ENCODE measurements at regions not wholly inside any gene's neighbourhood (a gene's known extent, or its start where the extent isn't known, plus 50 kb on each side); places are given as distances from the start of the nearest gene placed in this dataset.

- Mint-ChIP-seq H3K27me3 (no peaks in the 10 kb centered on the region), H3K9me3 (peaks cover 6% of the 10 kb centered on the region), H3K4me1 (no peaks in the 10 kb centered on the region), H3K36me3 (ENCODE audit: insufficient read depth) (no peaks in the 10 kb centered on the region), H3K27ac (ENCODE audit: low read depth) (no peak overlapping the region), H3K4me3 (no peak overlapping the region)
- no peak for ATAC-seq (replicated peaks; ENCODE audit: extremely low read depth, poor library complexity, severe bottlenecking)
- no peak for DNase-seq (ENCODE audit: low spot score in 2 of 2)
These were observed 1426.9 kb downstream of the AACS start for GRCh38 chr12:126492181-126492580.

- H3K27ac Mint-ChIP-seq (ENCODE audit: low read depth), result no peak overlapping the region
- H3K9me3 Mint-ChIP-seq, result peaks cover 6% of the 10 kb centered on the region
- H3K4me1 Mint-ChIP-seq, result no peaks in the 10 kb centered on the region
- ATAC-seq (replicated peaks; ENCODE audit: extremely low read depth, poor library complexity, severe bottlenecking) (no peak), DNase-seq (ENCODE audit: low spot score in 2 of 2) (no peak)
- no peaks in the 10 kb centered on the region for H3K27me3 Mint-ChIP-seq
- no peaks in the 10 kb centered on the region for H3K36me3 Mint-ChIP-seq (ENCODE audit: insufficient read depth)
- no peak overlapping the region for H3K4me3 Mint-ChIP-seq
These were observed 1428.3 kb downstream of the AACS start for GRCh38 chr12:126493366-126494108.

GRCh38 chr12:126496201-126496600 is 1431.0 kb downstream of the AACS start:
- H3K27me3 Mint-ChIP-seq, result no peaks in the 10 kb centered on the region
- H3K36me3 Mint-ChIP-seq (ENCODE audit: insufficient read depth), result no peaks in the 10 kb centered on the region
- H3K9me3 Mint-ChIP-seq, result no peaks in the 10 kb centered on the region
- ATAC-seq (replicated peaks; ENCODE audit: extremely low read depth, poor library complexity, severe bottlenecking) (no peak), DNase-seq (ENCODE audit: low spot score in 2 of 2) (no peak)
- H3K4me1 Mint-ChIP-seq, result no peaks in the 10 kb centered on the region
- no peak overlapping the region for H3K4me3 Mint-ChIP-seq
- no peak overlapping the region for H3K27ac Mint-ChIP-seq (ENCODE audit: low read depth)

- Mint-ChIP-seq H3K9me3 (peaks cover 14% of the 10 kb centered on the region), H3K27ac (ENCODE audit: low read depth) (no peak overlapping the region), H3K36me3 (ENCODE audit: insufficient read depth) (no peaks in the 10 kb centered on the region), H3K4me1 (no peaks in the 10 kb centered on the region), H3K4me3 (no peak overlapping the region), H3K27me3 (no peaks in the 10 kb centered on the region)
- DNase-seq (ENCODE audit: low spot score in 2 of 2) (no peak), ATAC-seq (replicated peaks; ENCODE audit: extremely low read depth, poor library complexity, severe bottlenecking) (no peak)
These were observed 1441.4 kb downstream of the AACS start for GRCh38 chr12:126506426-126507182.

- no peaks in the 10 kb centered on the region for H3K27me3 Mint-ChIP-seq
These were observed 1442.0 kb downstream of the AACS start for GRCh38 chr12:126507231-126507630.

GRCh38 chr12:126509572-126509971 is 1444.3 kb downstream of the AACS start:
- Mint-ChIP-seq H3K36me3 (ENCODE audit: insufficient read depth) (no peaks in the 10 kb centered on the region), H3K9me3 (peaks cover 14% of the 10 kb centered on the region), H3K27ac (ENCODE audit: low read depth) (no peak overlapping the region), H3K27me3 (no peaks in the 10 kb centered on the region), H3K4me1 (no peaks in the 10 kb centered on the region), H3K4me3 (no peak overlapping the region)
- DNase-seq (ENCODE audit: low spot score in 2 of 2) (no peak), ATAC-seq (replicated peaks; ENCODE audit: extremely low read depth, poor library complexity, severe bottlenecking) (no peak)

More at GRCh38 chr12:126507231-126507630, 1442.0 kb downstream of the AACS start:
- H3K9me3 Mint-ChIP-seq, result peaks cover 14% of the 10 kb centered on the region
- H3K36me3 Mint-ChIP-seq (ENCODE audit: insufficient read depth), result no peaks in the 10 kb centered on the region
- H3K4me1 Mint-ChIP-seq, result no peaks in the 10 kb centered on the region
- no peak for ATAC-seq (replicated peaks; ENCODE audit: extremely low read depth, poor library complexity, severe bottlenecking)
- H3K4me3 Mint-ChIP-seq, result no peak overlapping the region
- DNase-seq (ENCODE audit: low spot score in 2 of 2), result no peak
- H3K27ac Mint-ChIP-seq (ENCODE audit: low read depth), result no peak overlapping the region

GRCh38 chr12:126510630-126511029 is 1445.4 kb downstream of the AACS start:
- Mint-ChIP-seq H3K4me1 (no peaks in the 10 kb centered on the region), H3K27me3 (no peaks in the 10 kb centered on the region), H3K27ac (ENCODE audit: low read depth) (no peak overlapping the region), H3K9me3 (peaks cover 14% of the 10 kb centered on the region), H3K4me3 (no peak overlapping the region), H3K36me3 (ENCODE audit: insufficient read depth) (no peaks in the 10 kb centered on the region)
- DNase-seq (ENCODE audit: low spot score in 2 of 2), result no peak
- ATAC-seq (replicated peaks; ENCODE audit: extremely low read depth, poor library complexity, severe bottlenecking), result no peak

GRCh38 chr12:126512916-126513913 is 1448.0 kb downstream of the AACS start:
- ATAC-seq (replicated peaks; ENCODE audit: extremely low read depth, poor library complexity, severe bottlenecking) (no peak), DNase-seq (ENCODE audit: low spot score in 2 of 2) (no peak)
- Mint-ChIP-seq H3K36me3 (ENCODE audit: insufficient read depth) (no peaks in the 10 kb centered on the region), H3K27ac (ENCODE audit: low read depth) (no peak overlapping the region), H3K27me3 (no peaks in the 10 kb centered on the region), H3K4me3 (no peak overlapping the region), H3K4me1 (no peaks in the 10 kb centered on the region), H3K9me3 (no peaks in the 10 kb centered on the region)

- Mint-ChIP-seq H3K9me3 (no peaks in the 10 kb centered on the region), H3K36me3 (ENCODE audit: insufficient read depth) (no peaks in the 10 kb centered on the region), H3K4me3 (no peak overlapping the region), H3K4me1 (no peaks in the 10 kb centered on the region), H3K27me3 (peaks cover 1% of the 10 kb centered on the region), H3K27ac (ENCODE audit: low read depth) (no peak overlapping the region)
- DNase-seq (ENCODE audit: low spot score in 2 of 2) (no peak), ATAC-seq (replicated peaks; ENCODE audit: extremely low read depth, poor library complexity, severe bottlenecking) (no peak)
These were observed 1453.5 kb downstream of the AACS start for GRCh38 chr12:126518596-126519200.

GRCh38 chr12:126519833-126520232 is 1454.6 kb downstream of the AACS start:
- Mint-ChIP-seq H3K36me3 (ENCODE audit: insufficient read depth) (no peaks in the 10 kb centered on the region), H3K9me3 (no peaks in the 10 kb centered on the region), H3K27ac (ENCODE audit: low read depth) (no peak overlapping the region), H3K4me3 (no peak overlapping the region), H3K4me1 (no peaks in the 10 kb centered on the region), H3K27me3 (peaks cover 9% of the 10 kb centered on the region)
- ATAC-seq (replicated peaks; ENCODE audit: extremely low read depth, poor library complexity, severe bottlenecking), result no peak
- no peak for DNase-seq (ENCODE audit: low spot score in 2 of 2)

GRCh38 chr12:126523891-126524290 is 1458.7 kb downstream of the AACS start:
- H3K27ac Mint-ChIP-seq (ENCODE audit: low read depth), result peak overlapping the region; percentile 7
- no peak overlapping the region for H3K4me3 Mint-ChIP-seq
- ATAC-seq (replicated peaks; ENCODE audit: extremely low read depth, poor library complexity, severe bottlenecking) (no peak), DNase-seq (ENCODE audit: low spot score in 2 of 2) (no peak)
- H3K9me3 Mint-ChIP-seq, result no peaks in the 10 kb centered on the region
- no peaks in the 10 kb centered on the region for H3K36me3 Mint-ChIP-seq (ENCODE audit: insufficient read depth)
- H3K4me1 Mint-ChIP-seq, result no peaks in the 10 kb centered on the region
- peaks cover 9% of the 10 kb centered on the region for H3K27me3 Mint-ChIP-seq

GRCh38 chr12:126534495-126534894 is 1469.3 kb downstream of the AACS start:
- DNase-seq (ENCODE audit: low spot score in 2 of 2) (no peak), ATAC-seq (replicated peaks; ENCODE audit: extremely low read depth, poor library complexity, severe bottlenecking) (no peak)
- Mint-ChIP-seq H3K27me3 (peaks cover 20% of the 10 kb centered on the region), H3K27ac (ENCODE audit: low read depth) (no peak overlapping the region), H3K4me1 (no peaks in the 10 kb centered on the region), H3K36me3 (ENCODE audit: insufficient read depth) (no peaks in the 10 kb centered on the region), H3K9me3 (no peaks in the 10 kb centered on the region), H3K4me3 (no peak overlapping the region)
